Neuronal stem cell (in vitro differentiated cells): ENCODE measurements at regions not wholly inside any gene's neighbourhood (a gene's known extent, or its start where the extent isn't known, plus 50 kb on each side); places are given as distances from the start of the nearest gene placed in this dataset.

Experiments
- DNase-seq: peaks from one replicate; pipeline ENCODE4 v3.0.0-alpha.2; 2013; ENCODE audit warnings: low spot score
- H2AFZ ChIP-seq: one replicate; pipeline ENCODE4 v1.6.1; 2013; ENCODE audit warnings: mild to moderate bottlenecking, low read length, inconsistent platforms
- H2AK5ac ChIP-seq: 2 replicates; pipeline ENCODE4 v1.6.1; 2013; ENCODE audit warnings: low read depth, mild to moderate bottlenecking, inconsistent platforms, low read length, moderate library complexity, mixed read lengths
- H2BK120ac ChIP-seq: 2 replicates; pipeline ENCODE4 v1.6.1; 2013; ENCODE audit warnings: low read depth, mild to moderate bottlenecking, inconsistent platforms, low read length, moderate library complexity, mixed read lengths
- H2BK12ac ChIP-seq: one replicate; pipeline ENCODE4 v1.6.1; 2013; ENCODE audit warnings: low read length, inconsistent platforms
- H2BK15ac ChIP-seq: 2 replicates; pipeline ENCODE4 v1.6.1; 2013; ENCODE audit warnings: mild to moderate bottlenecking, low read length, inconsistent platforms, mixed read lengths
- H2BK5ac ChIP-seq: one replicate; pipeline ENCODE4 v1.6.1; 2013; ENCODE audit warnings: inconsistent platforms, mild to moderate bottlenecking, low read length, moderate library complexity
- H3K14ac ChIP-seq: one replicate; pipeline ENCODE4 v1.6.1; 2013; ENCODE audit warnings: low read length, inconsistent platforms
- H3K18ac ChIP-seq: 2 replicates; pipeline ENCODE4 v1.6.1; 2013; ENCODE audit warnings: low read length, inconsistent platforms
- H3K23ac ChIP-seq: 2 replicates; pipeline ENCODE4 v1.6.1; 2013; ENCODE audit warnings: low read depth, mild to moderate bottlenecking, mixed read lengths, low read length, inconsistent platforms; ENCODE audit not compliant: poor library complexity
- H3K27ac ChIP-seq: replicated peaks from 3 replicates; pipeline ENCODE4 v1.5.1; 2013; ENCODE audit warnings: low read length, inconsistent platforms
- H3K27me3 ChIP-seq, 3 experiments: 2 replicates each; pipeline ENCODE4 v1.6.1; 2013; ENCODE audit warnings: low read length in 3 of 3, mild to moderate bottlenecking in 2 of 3, inconsistent platforms in 1 of 3, low read depth in 1 of 3, mixed read lengths in 1 of 3, moderate library complexity in 1 of 3; ENCODE audit not compliant: control insufficient read depth in 3 of 3, insufficient read depth in 3 of 3
- H3K36me3 ChIP-seq, 2 donors: replicated peaks in 1 of 2; 2 replicates each; pipeline ENCODE4 v1.6.1; 2013; ENCODE audit warnings: low read length in 2 of 2; ENCODE audit not compliant: control insufficient read depth in 2 of 2, insufficient read depth in 2 of 2
- H3K4ac ChIP-seq: 2 replicates; pipeline ENCODE4 v1.6.1; 2013; ENCODE audit warnings: inconsistent platforms, mild to moderate bottlenecking, low read length, moderate library complexity
- H3K4me1 ChIP-seq, 2 donors: 1 replicate in 1 of 2; 2 replicates in 1 of 2; pipeline ENCODE4 v1.6.1; 2013; ENCODE audit warnings: low read length in 2 of 2, low read depth in 1 of 2; ENCODE audit not compliant: control insufficient read depth in 2 of 2, insufficient read depth in 1 of 2
- H3K4me2 ChIP-seq: one replicate; pipeline ENCODE4 v1.6.1; 2013; ENCODE audit warnings: mild to moderate bottlenecking, low read length, inconsistent platforms; ENCODE audit not compliant: insufficient read depth, poor library complexity, severe bottlenecking
- H3K4me3 ChIP-seq, 2 donors: 2 replicates each; pipeline ENCODE4 v1.5.1; 2013; ENCODE audit warnings: low read length in 2 of 2, mild to moderate bottlenecking in 2 of 2, inconsistent platforms in 1 of 2, moderate library complexity in 1 of 2
- H3K79me1 ChIP-seq: one replicate; pipeline ENCODE4 v1.6.1; 2013; ENCODE audit warnings: low read depth, mild to moderate bottlenecking, inconsistent platforms, low read length, moderate library complexity
- H3K9ac ChIP-seq: one replicate; pipeline ENCODE4 v1.6.1; 2013; ENCODE audit warnings: mild to moderate bottlenecking, low read depth, low read length, inconsistent platforms; ENCODE audit not compliant: poor library complexity
- H3K9me3 ChIP-seq, 2 donors: replicated peaks in 1 of 2; 2 replicates each; pipeline versions ENCODE3 to v1.6.1; 2013; ENCODE audit warnings: low read length in 2 of 2, mild to moderate bottlenecking in 2 of 2, inconsistent platforms in 1 of 2, low read depth in 1 of 2, mixed read lengths in 1 of 2, moderate library complexity in 1 of 2; ENCODE audit not compliant: control insufficient read depth in 2 of 2, insufficient read depth in 1 of 2
- H4K8ac ChIP-seq: one replicate; pipeline ENCODE4 v1.6.1; 2013; ENCODE audit warnings: low read depth, mild to moderate bottlenecking, inconsistent platforms, low read length, moderate library complexity
- H4K91ac ChIP-seq: one replicate; pipeline ENCODE4 v1.6.1; 2013; ENCODE audit warnings: low read length, low read depth, mild to moderate bottlenecking, inconsistent platforms; ENCODE audit not compliant: poor library complexity
- WGBS, 2 donors: extraction: QIAGEN DNeasy Blood & Tissue Kit; methylation state at CpG; one replicate each; pipeline ENCODE4 v1.1.7; 2013; ENCODE audit warnings: missing lambda C conversion rate in 2 of 2, mixed read lengths in 1 of 2; ENCODE audit not compliant: insufficient read length in 2 of 2, insufficient replicate concordance in 1 of 2; ENCODE audit errors: extremely low coverage in 2 of 2; 5-methylcytosine and 5-hydroxymethylcytosine counted together

DNA sequence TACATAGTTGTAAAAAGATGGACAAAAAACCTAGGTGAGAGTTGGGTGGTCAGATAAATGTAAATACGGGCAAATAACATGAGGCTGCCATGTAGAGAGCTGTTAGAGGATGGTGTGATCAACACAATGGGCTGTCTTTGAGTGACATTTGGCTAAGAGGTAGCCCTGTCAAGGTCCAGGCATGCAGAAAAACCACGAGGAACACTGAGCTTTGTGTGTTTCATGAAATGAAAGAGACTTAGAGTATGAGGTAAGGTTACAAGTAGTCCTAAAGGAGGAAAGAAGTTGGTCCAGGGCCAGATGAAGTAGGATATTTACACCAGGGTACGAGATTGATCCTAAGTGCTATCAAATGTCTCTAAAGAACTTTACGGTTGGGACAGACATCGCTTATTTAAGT lies 160.9 kb downstream of the RDH14 start:
- no peaks in the 10 kb centered on the region for H3K79me1 ChIP-seq
- H3K36me3 ChIP-seq = no peaks in the 10 kb centered on the region
- H2BK15ac ChIP-seq = no peak overlapping the region
- no peak overlapping the region for H3K9ac ChIP-seq
- H3K4me3 ChIP-seq = no peak overlapping the region
- no peaks in the 10 kb centered on the region for H3K9me3 ChIP-seq
- no peak overlapping the region for H3K4ac ChIP-seq
- no peak overlapping the region for H2AFZ ChIP-seq
- DNase-seq = no peak
- no peak overlapping the region for H2BK120ac ChIP-seq
- whole genome bisulfite sequencing, 2 donors = no CpG with 5 or more reads among the region's 5 CpGs
- H3K27me3 ChIP-seq = no peaks in the 10 kb centered on the region
- no peak overlapping the region for H3K14ac ChIP-seq
- no peak overlapping the region for H3K27ac ChIP-seq
- H3K18ac ChIP-seq = no peak overlapping the region
- no peak overlapping the region for H4K91ac ChIP-seq
- H3K4me1 ChIP-seq = peaks cover 0 to 2% of the 10 kb centered on the region in 2 donors
- no peak overlapping the region for H4K8ac ChIP-seq
- H3K23ac ChIP-seq = no peak overlapping the region
- H2BK12ac ChIP-seq = no peak overlapping the region
- no peak overlapping the region for H3K4me2 ChIP-seq
- no peak overlapping the region for H2AK5ac ChIP-seq
- no peak overlapping the region for H2BK5ac ChIP-seq

DNA sequence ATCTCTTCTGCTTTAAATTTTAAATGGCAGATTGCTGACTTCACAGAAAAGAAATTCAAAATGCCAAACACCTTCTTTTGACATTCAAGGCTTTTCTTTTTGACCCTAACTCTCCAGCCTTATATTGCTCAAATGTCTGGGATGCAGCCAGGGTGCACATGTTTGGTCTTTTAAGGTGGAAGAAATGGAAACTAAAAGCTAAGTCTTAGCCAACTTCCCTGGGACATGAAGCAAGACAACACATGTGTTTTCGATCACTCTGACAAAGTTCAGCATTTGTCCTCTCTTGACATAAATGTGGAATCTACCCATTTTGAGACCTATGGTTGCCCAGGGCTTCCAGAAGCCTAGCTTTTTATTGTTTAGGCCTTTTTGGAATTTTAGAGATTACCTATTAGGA lies 161.6 kb downstream of the RDH14 start:
- Histone ChIP-seq H3K27me3 (no peaks in the 10 kb centered on the region), H3K36me3 (no peaks in the 10 kb centered on the region), H2BK5ac (no peak overlapping the region), H3K9me3 (no peaks in the 10 kb centered on the region), H4K8ac (no peak overlapping the region), H4K91ac (no peak overlapping the region), H3K4ac (no peak overlapping the region), H3K14ac (no peak overlapping the region), H3K4me2 (no peak overlapping the region), H3K18ac (no peak overlapping the region), H3K27ac (no peak overlapping the region), H2BK15ac (no peak overlapping the region), H2AK5ac (no peak overlapping the region), H3K23ac (no peak overlapping the region), H3K79me1 (no peaks in the 10 kb centered on the region), H2AFZ (no peak overlapping the region), H3K4me3 (no peak overlapping the region), H3K9ac (no peak overlapping the region), H3K4me1 (peaks cover 0 to 2% of the 10 kb centered on the region in 2 donors), H2BK12ac (no peak overlapping the region), H2BK120ac (no peak overlapping the region)
- WGBS, 2 donors = no CpG with 5 or more reads among the region's 1 CpG
- no peak for DNase-seq

DNA sequence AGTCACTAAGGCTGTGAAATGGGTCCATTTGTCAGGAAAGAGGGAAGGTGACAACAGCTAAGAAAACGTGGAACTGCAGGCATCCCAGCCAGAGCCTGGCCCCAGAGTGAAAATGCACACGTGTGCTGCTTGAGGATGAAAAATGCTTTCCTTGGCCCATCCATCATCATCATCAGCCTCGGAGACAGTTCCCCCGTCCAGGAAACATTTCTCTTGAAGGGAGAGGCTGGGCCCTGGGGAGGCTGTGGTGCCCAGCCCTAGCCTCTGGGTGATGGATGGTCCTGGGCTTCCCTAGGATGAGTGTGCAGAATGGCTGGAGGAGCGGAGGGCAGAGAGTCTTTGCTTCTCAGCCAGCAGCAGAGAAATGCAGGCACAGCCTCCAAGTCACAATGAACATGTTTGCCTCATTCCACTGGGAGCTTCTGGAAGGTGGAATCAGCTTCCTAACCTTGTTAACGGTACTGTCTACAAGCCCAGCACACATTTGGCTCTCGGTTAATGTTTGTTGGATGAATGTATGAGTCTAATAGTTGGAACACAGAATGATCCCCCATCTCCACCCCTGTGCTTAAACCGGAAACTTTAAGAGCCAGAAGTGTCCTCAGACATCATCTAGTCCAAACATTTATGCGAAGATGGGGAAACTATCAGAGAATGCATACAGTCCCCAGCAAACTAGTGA lies 164.0 kb downstream of the RDH14 start:
- no peak overlapping the region for H3K4ac ChIP-seq
- no peak overlapping the region for H3K27ac ChIP-seq
- H2AFZ ChIP-seq = no peak overlapping the region
- H2BK120ac ChIP-seq = no peak overlapping the region
- no peak overlapping the region for H4K91ac ChIP-seq
- no peaks in the 10 kb centered on the region for H3K36me3 ChIP-seq
- no peak overlapping the region for H4K8ac ChIP-seq
- no peak overlapping the region for H3K9ac ChIP-seq
- DNase-seq = no peak
- WGBS, 2 donors = no CpG with 5 or more reads among the region's 9 CpGs
- no peak overlapping the region for H2AK5ac ChIP-seq
- H2BK12ac ChIP-seq = no peak overlapping the region
- H3K27me3 ChIP-seq = no peaks in the 10 kb centered on the region
- H3K18ac ChIP-seq = no peak overlapping the region
- no peak overlapping the region for H3K14ac ChIP-seq
- no peaks in the 10 kb centered on the region for H3K9me3 ChIP-seq
- H3K23ac ChIP-seq = no peak overlapping the region
- no peak overlapping the region for H3K4me3 ChIP-seq
- H2BK15ac ChIP-seq = no peak overlapping the region
- H3K4me2 ChIP-seq = no peak overlapping the region
- no peaks in the 10 kb centered on the region for H3K79me1 ChIP-seq
- H3K4me1 ChIP-seq = no peaks in the 10 kb centered on the region
- no peak overlapping the region for H2BK5ac ChIP-seq

DNA sequence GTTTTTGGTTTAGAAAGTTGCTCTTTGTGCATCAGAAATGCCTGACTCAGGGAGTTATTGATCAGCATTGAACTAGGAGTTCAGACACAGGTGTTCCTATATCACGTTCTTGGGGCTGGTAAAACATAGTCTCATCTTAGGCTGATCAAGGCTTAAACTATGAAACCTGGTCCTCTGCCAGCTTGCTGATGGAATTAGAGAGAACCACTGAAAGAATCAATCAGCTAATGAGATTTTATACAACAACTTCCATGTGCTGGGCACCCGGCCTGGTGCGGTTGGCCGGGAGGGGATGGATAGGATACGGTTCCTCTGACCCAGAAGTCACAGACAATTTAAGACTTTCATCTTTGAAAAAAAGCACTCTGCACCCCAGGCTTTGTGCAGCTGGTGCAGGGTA lies 164.9 kb downstream of the RDH14 start:
- WGBS, 2 donors = no CpG with 5 or more reads among the region's 5 CpGs
- H3K4me3 ChIP-seq = no peak overlapping the region
- no peak overlapping the region for H3K9ac ChIP-seq
- no peak overlapping the region for H3K14ac ChIP-seq
- H3K4ac ChIP-seq = no peak overlapping the region
- no peak overlapping the region for H4K91ac ChIP-seq
- H3K27ac ChIP-seq = no peak overlapping the region
- no peaks in the 10 kb centered on the region for H3K9me3 ChIP-seq
- no peak overlapping the region for H4K8ac ChIP-seq
- H3K36me3 ChIP-seq = no peaks in the 10 kb centered on the region
- H2BK120ac ChIP-seq = no peak overlapping the region
- H2BK12ac ChIP-seq = no peak overlapping the region
- no peak overlapping the region for H3K4me2 ChIP-seq
- DNase-seq = no peak
- no peaks in the 10 kb centered on the region for H3K79me1 ChIP-seq
- H3K4me1 ChIP-seq = no peaks in the 10 kb centered on the region
- no peak overlapping the region for H2BK5ac ChIP-seq
- H3K18ac ChIP-seq = no peak overlapping the region
- no peak overlapping the region for H2AFZ ChIP-seq
- H3K27me3 ChIP-seq = no peaks in the 10 kb centered on the region
- no peak overlapping the region for H2AK5ac ChIP-seq
- no peak overlapping the region for H3K23ac ChIP-seq
- H2BK15ac ChIP-seq = no peak overlapping the region
